MG63 (cell line): ENCODE measurements at regions not wholly inside any gene's neighbourhood (a gene's known extent, or its start where the extent isn't known, plus 50 kb on each side); places are given as distances from the start of the nearest gene placed in this dataset.
A peak's percentile ranks its signal among the peaks of the same experiment; 100 is the strongest.

Experiments
- DNase-seq: peaks from one replicate; pipeline ENCODE4 v3.0.0-alpha.2; 2020
- H3K27me3 ChIP-seq: fragments of 250-450 bp; sonication (Bioruptor Pico); 2 replicates; pipeline ENCODE4 v1.5.1; 2020; ENCODE audit warnings: mild to moderate bottlenecking, moderate library complexity
- H3K36me3 ChIP-seq: fragments of 250-450 bp; sonication (Bioruptor Pico); 2 replicates; pipeline ENCODE4 v1.5.1; 2020; ENCODE audit warnings: mild to moderate bottlenecking, moderate library complexity
- H3K4me3 ChIP-seq: fragments of 250-450 bp; sonication (Bioruptor Pico); 2 replicates; pipeline ENCODE4 v1.5.1; 2020; ENCODE audit warnings: mild to moderate bottlenecking, moderate library complexity
- H3K9me3 ChIP-seq: fragments of 250-450 bp; sonication (Bioruptor Pico); 2 replicates; pipeline ENCODE4 v1.5.1; 2020; ENCODE audit warnings: mild to moderate bottlenecking, moderate library complexity

- Histone ChIP-seq H3K36me3 (no peaks in the 10 kb centered on the region), H3K27me3 (no peaks in the 10 kb centered on the region), H3K4me3 (no peak overlapping the region), H3K9me3 (peaks cover 12% of the 10 kb centered on the region)
- peak; percentile 96 for DNase-seq
Observed at GRCh38 chr17:72422505-72423285, 301.9 kb downstream of the SOX9 start.

- no peak for DNase-seq
- no peak overlapping the region for H3K4me3 ChIP-seq
- H3K36me3 ChIP-seq: no peaks in the 10 kb centered on the region
- no peaks in the 10 kb centered on the region for H3K27me3 ChIP-seq
- H3K9me3 ChIP-seq: peaks cover 6% of the 10 kb centered on the region
Observed at GRCh38 chr17:72423286-72423589, 302.4 kb downstream of the SOX9 start.

GRCh38 chr17:72423718-72424117 lies 302.9 kb downstream of the SOX9 start:
- Histone ChIP-seq H3K4me3 (no peak overlapping the region), H3K9me3 (peaks cover 1% of the 10 kb centered on the region), H3K36me3 (no peaks in the 10 kb centered on the region), H3K27me3 (no peaks in the 10 kb centered on the region)
- DNase-seq: no peak

- no peaks in the 10 kb centered on the region for H3K36me3 ChIP-seq
- DNase-seq: no peak
- no peaks in the 10 kb centered on the region for H3K9me3 ChIP-seq
Observed at GRCh38 chr17:72424505-72425117, 303.8 kb downstream of the SOX9 start.

GRCh38 chr17:72425133-72425793 lies 304.4 kb downstream of the SOX9 start:
- H3K36me3 ChIP-seq: no peaks in the 10 kb centered on the region
- no peak overlapping the region for H3K4me3 ChIP-seq
- no peaks in the 10 kb centered on the region for H3K27me3 ChIP-seq
- no peak for DNase-seq
- H3K9me3 ChIP-seq: no peaks in the 10 kb centered on the region

More at GRCh38 chr17:72424505-72425117, 303.8 kb downstream of the SOX9 start:
- no peaks in the 10 kb centered on the region for H3K27me3 ChIP-seq
- no peak overlapping the region for H3K4me3 ChIP-seq

GRCh38 chr17:72425794-72426168 lies 305.0 kb downstream of the SOX9 start:
- no peak overlapping the region for H3K4me3 ChIP-seq
- H3K36me3 ChIP-seq: no peaks in the 10 kb centered on the region
- no peak for DNase-seq
- no peaks in the 10 kb centered on the region for H3K27me3 ChIP-seq
- no peaks in the 10 kb centered on the region for H3K9me3 ChIP-seq

GRCh38 chr17:72426321-72426720 lies 305.5 kb downstream of the SOX9 start:
- Histone ChIP-seq H3K4me3 (no peak overlapping the region), H3K27me3 (no peaks in the 10 kb centered on the region), H3K36me3 (no peaks in the 10 kb centered on the region), H3K9me3 (no peaks in the 10 kb centered on the region)
- DNase-seq: no peak

- DNase-seq: no peak
- Histone ChIP-seq H3K27me3 (no peaks in the 10 kb centered on the region), H3K4me3 (no peak overlapping the region), H3K9me3 (no peaks in the 10 kb centered on the region), H3K36me3 (no peaks in the 10 kb centered on the region)
Observed at GRCh38 chr17:72426948-72427760, 306.3 kb downstream of the SOX9 start.

- no peak for DNase-seq
- H3K27me3 ChIP-seq: no peaks in the 10 kb centered on the region
- no peaks in the 10 kb centered on the region for H3K36me3 ChIP-seq
- H3K9me3 ChIP-seq: no peaks in the 10 kb centered on the region
- no peak overlapping the region for H3K4me3 ChIP-seq
Observed at GRCh38 chr17:72427761-72428109, 306.9 kb downstream of the SOX9 start.

- no peak for DNase-seq
Observed at GRCh38 chr17:72429066-72429638, 308.3 kb downstream of the SOX9 start.

GRCh38 chr17:72430611-72431432 lies 310.0 kb downstream of the SOX9 start:
- Histone ChIP-seq H3K9me3 (no peaks in the 10 kb centered on the region), H3K27me3 (no peaks in the 10 kb centered on the region), H3K36me3 (no peaks in the 10 kb centered on the region), H3K4me3 (no peak overlapping the region)
- no peak for DNase-seq

More at GRCh38 chr17:72429066-72429638, 308.3 kb downstream of the SOX9 start:
- Histone ChIP-seq H3K4me3 (no peak overlapping the region), H3K36me3 (no peaks in the 10 kb centered on the region), H3K9me3 (no peaks in the 10 kb centered on the region), H3K27me3 (no peaks in the 10 kb centered on the region)

- Histone ChIP-seq H3K4me3 (no peak overlapping the region), H3K36me3 (no peaks in the 10 kb centered on the region)
- no peak for DNase-seq
Observed at GRCh38 chr17:72432143-72432621, 311.4 kb downstream of the SOX9 start.

GRCh38 chr17:72432881-72433280 lies 312.1 kb downstream of the SOX9 start:
- Histone ChIP-seq H3K4me3 (no peak overlapping the region), H3K36me3 (no peaks in the 10 kb centered on the region), H3K27me3 (no peaks in the 10 kb centered on the region), H3K9me3 (no peaks in the 10 kb centered on the region)
- no peak for DNase-seq

More at GRCh38 chr17:72432143-72432621, 311.4 kb downstream of the SOX9 start:
- no peaks in the 10 kb centered on the region for H3K27me3 ChIP-seq
- no peaks in the 10 kb centered on the region for H3K9me3 ChIP-seq

GRCh38 chr17:72433797-72434196 lies 313.0 kb downstream of the SOX9 start:
- no peaks in the 10 kb centered on the region for H3K36me3 ChIP-seq
- H3K9me3 ChIP-seq: no peaks in the 10 kb centered on the region
- no peak for DNase-seq

GRCh38 chr17:72434581-72434980 lies 313.8 kb downstream of the SOX9 start:
- H3K9me3 ChIP-seq: no peaks in the 10 kb centered on the region
- no peaks in the 10 kb centered on the region for H3K27me3 ChIP-seq
- DNase-seq: no peak
- H3K36me3 ChIP-seq: no peaks in the 10 kb centered on the region
- no peak overlapping the region for H3K4me3 ChIP-seq

More at GRCh38 chr17:72433797-72434196, 313.0 kb downstream of the SOX9 start:
- Histone ChIP-seq H3K27me3 (no peaks in the 10 kb centered on the region), H3K4me3 (no peak overlapping the region)
